H9 (cell line): ENCODE measurements at regions not wholly inside any gene's neighbourhood (a gene's known extent, or its start where the extent isn't known, plus 50 kb on each side); places are given as distances from the start of the nearest gene placed in this dataset.

ENCODE experiments used
- DNase-seq: peaks from one replicate; pipeline ENCODE4 v3.0.0-alpha.2; 2017
- H2AFZ ChIP-seq: one replicate; pipeline ENCODE4 v1.6.1; 2013; ENCODE audit warnings: mild to moderate bottlenecking, low read length, control low read depth, moderate library complexity
- H2AK5ac ChIP-seq: 2 replicates; pipeline ENCODE4 v1.6.1; 2013; ENCODE audit warnings: low read length, control low read depth, mixed read lengths; ENCODE audit not compliant: insufficient read length
- H2BK120ac ChIP-seq: one replicate; pipeline ENCODE4 v1.6.1; 2013; ENCODE audit warnings: low read depth, mild to moderate bottlenecking, low read length, control low read depth, inconsistent platforms; ENCODE audit not compliant: poor library complexity, severe bottlenecking
- H2BK12ac ChIP-seq: 2 replicates; pipeline ENCODE4 v1.6.1; 2013; ENCODE audit warnings: low read length, control low read depth, mixed read lengths, low read depth; ENCODE audit not compliant: insufficient read length
- H2BK15ac ChIP-seq: 2 replicates; pipeline ENCODE4 v1.6.1; 2013; ENCODE audit warnings: low read depth, low read length, control low read depth
- H2BK20ac ChIP-seq: one replicate; pipeline ENCODE4 v1.6.1; 2013; ENCODE audit warnings: low read depth, mild to moderate bottlenecking, low read length, control low read depth, inconsistent platforms; ENCODE audit not compliant: poor library complexity, severe bottlenecking
- H2BK5ac ChIP-seq: 2 replicates; pipeline ENCODE4 v1.6.1; 2013; ENCODE audit warnings: low read length, control low read depth, mixed read lengths; ENCODE audit not compliant: insufficient read length
- H3K14ac ChIP-seq: 2 replicates; pipeline ENCODE4 v1.6.1; 2013; ENCODE audit warnings: low read length, control low read depth; ENCODE audit not compliant: insufficient read depth
- H3K18ac ChIP-seq: 2 replicates; pipeline ENCODE4 v1.6.1; 2013; ENCODE audit warnings: low read depth, mild to moderate bottlenecking, mixed read lengths, low read length, control low read depth; ENCODE audit not compliant: insufficient read length
- H3K23ac ChIP-seq: 2 replicates; pipeline ENCODE4 v1.6.1; 2013; ENCODE audit warnings: low read length, control low read depth, mixed read lengths, low read depth; ENCODE audit not compliant: insufficient read length
- H3K23me2 ChIP-seq: 2 replicates; pipeline ENCODE4 v1.6.1; 2013; ENCODE audit warnings: low read depth, mild to moderate bottlenecking, mixed read lengths, low read length, control low read depth; ENCODE audit not compliant: insufficient read length, poor library complexity, severe bottlenecking
- H3K27ac ChIP-seq: 2 replicates; pipeline ENCODE4 v1.5.1; 2013; ENCODE audit warnings: low read length, control low read depth, mixed read lengths, low read depth; ENCODE audit not compliant: insufficient read length
- H3K27me3 ChIP-seq: 2 replicates; pipeline ENCODE4 v1.6.1; 2013; ENCODE audit warnings: low read length, control low read depth, inconsistent platforms; ENCODE audit not compliant: insufficient read depth
- H3K4ac ChIP-seq: 2 replicates; pipeline ENCODE4 v1.6.1; 2013; ENCODE audit warnings: low read depth, mild to moderate bottlenecking, control low read depth, inconsistent platforms, low read length, moderate library complexity
- H3K4me1 ChIP-seq: 2 replicates; pipeline ENCODE4 v1.6.1; 2013; ENCODE audit warnings: low read length, control low read depth, inconsistent platforms; ENCODE audit not compliant: insufficient read depth
- H3K4me2 ChIP-seq: 2 replicates; pipeline ENCODE4 v1.6.1; 2013; ENCODE audit warnings: low read length, control low read depth, mixed read lengths; ENCODE audit not compliant: insufficient read length, insufficient read depth
- H3K56ac ChIP-seq: 2 replicates; pipeline ENCODE4 v1.6.1; 2013; ENCODE audit warnings: low read depth, mild to moderate bottlenecking, mixed read lengths, low read length, control low read depth; ENCODE audit not compliant: insufficient read length
- H3K79me1 ChIP-seq: 2 replicates; pipeline ENCODE4 v1.6.1; 2013; ENCODE audit warnings: low read depth, mild to moderate bottlenecking, moderate library complexity, low read length, control low read depth, inconsistent platforms; ENCODE audit not compliant: insufficient read depth, poor library complexity, severe bottlenecking
- H3K79me2 ChIP-seq: 2 replicates; pipeline ENCODE4 v1.6.1; 2013; ENCODE audit warnings: low read length, control low read depth, inconsistent platforms; ENCODE audit not compliant: insufficient read depth
- H3K9ac ChIP-seq: 2 replicates; pipeline ENCODE4 v1.6.1; 2013; ENCODE audit warnings: low read length, control low read depth, mixed read lengths; ENCODE audit not compliant: insufficient read length; ENCODE audit errors: extremely low read depth
- H3K9me3 ChIP-seq: one replicate; pipeline ENCODE4 v1.6.1; 2013; ENCODE audit warnings: low read depth, low read length, inconsistent platforms; ENCODE audit not compliant: control insufficient read depth
- H3T11ph ChIP-seq: one replicate; pipeline ENCODE4 v1.6.1; 2013; ENCODE audit warnings: mild to moderate bottlenecking, low read length, control low read depth, inconsistent platforms
- H4K20me1 ChIP-seq: one replicate; pipeline ENCODE4 v1.6.1; 2013; ENCODE audit not compliant: control insufficient read depth, insufficient read length, insufficient read depth
- H4K5ac ChIP-seq: 2 replicates; pipeline ENCODE4 v1.6.1; 2013; ENCODE audit warnings: low read depth, mild to moderate bottlenecking, mixed read lengths, low read length, control low read depth; ENCODE audit not compliant: insufficient read length
- H4K8ac ChIP-seq: replicated peaks from 2 replicates; pipeline ENCODE4 v1.6.1; 2013; ENCODE audit warnings: low read length, control low read depth, mixed read lengths, low read depth; ENCODE audit not compliant: insufficient read length
- H4K91ac ChIP-seq: 2 replicates; pipeline ENCODE4 v1.6.1; 2013; ENCODE audit warnings: low read depth, mild to moderate bottlenecking, moderate library complexity, mixed read lengths, low read length, control low read depth; ENCODE audit not compliant: insufficient read length
- H3K27ac Mint-ChIP-seq, 3 experiments: 2 replicates in 2 of 3; 3 replicates in 1 of 3; pipeline ENCODE4 v1.8.0; 2020 to 2021; ENCODE audit warnings: mixed read lengths in 3 of 3, mild to moderate bottlenecking in 1 of 3, moderate library complexity in 1 of 3
- H3K27me3 Mint-ChIP-seq: 2 replicates; pipeline ENCODE4 v1.8.0; 2021; ENCODE audit warnings: low read depth, mild to moderate bottlenecking, moderate library complexity, mixed read lengths
- H3K36me3 Mint-ChIP-seq, 3 experiments: 2 replicates in 2 of 3; 3 replicates in 1 of 3; pipeline ENCODE4 v1.8.0; 2020 to 2021; ENCODE audit warnings: low read depth in 3 of 3, mixed read lengths in 3 of 3; ENCODE audit not compliant: insufficient read depth in 1 of 3
- H3K4me1 Mint-ChIP-seq, 2 experiments: 2 replicates each; pipeline ENCODE4 v1.8.0; 2020; ENCODE audit warnings: mixed read lengths in 2 of 2
- H3K4me3 Mint-ChIP-seq, 2 experiments: 2 replicates in 1 of 2; 3 replicates in 1 of 2; pipeline ENCODE4 v1.8.0; 2020 to 2021; ENCODE audit warnings: mild to moderate bottlenecking in 2 of 2, mixed read lengths in 2 of 2, moderate library complexity in 1 of 2
- H3K9me3 Mint-ChIP-seq, 2 experiments: 2 replicates in 1 of 2; 3 replicates in 1 of 2; pipeline ENCODE4 v1.8.0; 2020; ENCODE audit warnings: mild to moderate bottlenecking in 2 of 2, mixed read lengths in 2 of 2, moderate library complexity in 1 of 2
- CTCF ChIP-seq: fragments of 200-600 bp; sonication (generic); conservative IDR thresholded peaks from 3 replicates; pipeline ENCODE4 v1.8.0; 2021; ENCODE audit warnings: antibody characterized with exemption, mild to moderate bottlenecking
- WGBS: extraction: QIAGEN DNeasy Blood & Tissue Kit; methylation state at CpG from one replicate; pipeline ENCODE4 v1.1.7; 2013; ENCODE audit warnings: missing lambda C conversion rate, low lambda C conversion rate, mixed read lengths; ENCODE audit not compliant: insufficient read length; ENCODE audit errors: extremely low coverage; 5-methylcytosine and 5-hydroxymethylcytosine counted together

- Mint-ChIP-seq H3K4me3 (no peak overlapping the region), H3K4me1 (peaks cover 8 to 11% of the 10 kb centered on the region in 2 experiments; a peak in 3 of 4 replicates), H3K27me3 (no peaks in the 10 kb centered on the region), H3K36me3 (peaks cover 0 to 8% (median 0%) of the 10 kb centered on the region in 3 experiments; a peak in 1 of 7 replicates), H3K9me3 (no peaks in the 10 kb centered on the region), H3K27ac (no peak overlapping the region)
- Histone ChIP-seq H2AK5ac (no peak overlapping the region), H2BK120ac (no peak overlapping the region), H3K27me3 (no peaks in the 10 kb centered on the region), H3K9me3 (no peaks in the 10 kb centered on the region), H3K23me2 (no peaks in the 10 kb centered on the region), H2BK5ac (no peak overlapping the region), H3K4me1 (no peaks in the 10 kb centered on the region), H3T11ph (no peak overlapping the region), H3K14ac (no peak overlapping the region), H2AFZ (no peak overlapping the region), H4K8ac (no peak overlapping the region), H4K20me1 (no peaks in the 10 kb centered on the region), H3K56ac (no peak overlapping the region), H3K79me2 (no peaks in the 10 kb centered on the region), H2BK20ac (no peak overlapping the region), H4K91ac (no peak overlapping the region), H3K18ac (no peak overlapping the region), H4K5ac (no peak overlapping the region), H3K4me2 (no peak overlapping the region), H2BK12ac (no peak overlapping the region), H3K23ac (no peak overlapping the region), H3K4ac (no peak overlapping the region), H3K9ac (no peak overlapping the region), H3K79me1 (no peaks in the 10 kb centered on the region), H3K27ac (no peak overlapping the region), H2BK15ac (no peak overlapping the region)
- WGBS: no CpG with 5 or more reads among the region's 2 CpGs
- DNase-seq: no peak
- no peak for TF ChIP-seq CTCF
Observed at GRCh38 chr18:39952816-39953215, 2002.2 kb upstream of the PIK3C3 start.
